ENCODE measurements at regions not wholly inside any gene's neighbourhood (a gene's known extent, or its start where the extent isn't known, plus 50 kb on each side); places are given as distances from the start of the nearest gene placed in this dataset.

GRCh38 chr3:148006508-148006907, 597.3 kb downstream of the ZIC1 start:
- ChIA-PET CTCF (no interaction called here), POLR2A (no interaction called here)
- DNase-seq (ENCODE audit: low read depth, low spot score), result peak; percentile 23
- no peak overlapping the region for H3K4me3 ChIP-seq (ENCODE audit: low read depth, low read length)
- TF ChIP-seq CTCF (IDR thresholded peaks at IDR 0.05; ENCODE audit: insufficient read depth, low read length, missing control alignments), result no peak

GRCh38 chr3:148008591-148008990, 599.4 kb downstream of the ZIC1 start:
- no peak for DNase-seq (ENCODE audit: low read depth, low spot score)
- ChIA-PET POLR2A (no interaction called here), CTCF (no interaction called here)
- H3K4me3 ChIP-seq (ENCODE audit: low read depth, low read length), result no peak overlapping the region
- TF ChIP-seq CTCF (IDR thresholded peaks at IDR 0.05; ENCODE audit: insufficient read depth, low read length, missing control alignments), result no peak

- ChIA-PET POLR2A (interaction anchor here (0.6 kb wide), 1 partner anchor 368 kb away, joined by 3 read pairs; no protein-coding TSS in a partner anchor), CTCF (no interaction called here)
- H3K4me3 ChIP-seq (ENCODE audit: low read depth, low read length), result no peak overlapping the region
- no peak for DNase-seq (ENCODE audit: low read depth, low spot score)
- TF ChIP-seq CTCF (IDR thresholded peaks at IDR 0.05; ENCODE audit: insufficient read depth, low read length, missing control alignments), result no peak
These were observed 611.7 kb downstream of the ZIC1 start for GRCh38 chr3:148020861-148021260.

- no peak for TF ChIP-seq CTCF (IDR thresholded peaks at IDR 0.05; ENCODE audit: insufficient read depth, low read length, missing control alignments)
- POLR2A ChIA-PET, result no interaction called here
- CTCF ChIA-PET, result no interaction called here
- no peak overlapping the region for H3K4me3 ChIP-seq (ENCODE audit: low read depth, low read length)
- no peak for DNase-seq (ENCODE audit: low read depth, low spot score)
These were observed 612.2 kb downstream of the ZIC1 start for GRCh38 chr3:148021381-148021780.

GRCh38 chr3:148023994-148024393, 614.8 kb downstream of the ZIC1 start:
- TF ChIP-seq CTCF (IDR thresholded peaks at IDR 0.05; ENCODE audit: insufficient read depth, low read length, missing control alignments), result no peak
- POLR2A ChIA-PET, result no interaction called here
- no peak overlapping the region for H3K4me3 ChIP-seq (ENCODE audit: low read depth, low read length)
- DNase-seq (ENCODE audit: low read depth, low spot score), result peak; percentile 65
- CTCF ChIA-PET, result no interaction called here

- ChIA-PET POLR2A (no interaction called here), CTCF (no interaction called here)
- DNase-seq (ENCODE audit: low read depth, low spot score), result no peak
- no peak overlapping the region for H3K4me3 ChIP-seq (ENCODE audit: low read depth, low read length)
- no peak for TF ChIP-seq CTCF (IDR thresholded peaks at IDR 0.05; ENCODE audit: insufficient read depth, low read length, missing control alignments)
These were observed 616.9 kb downstream of the ZIC1 start for GRCh38 chr3:148026009-148026588.

All from AG04449 (cell line).